ENCODE measurements at regions not wholly inside any gene's neighbourhood (a gene's known extent, or its start where the extent isn't known, plus 50 kb on each side); places are given as distances from the start of the nearest gene placed in this dataset.

DNA sequence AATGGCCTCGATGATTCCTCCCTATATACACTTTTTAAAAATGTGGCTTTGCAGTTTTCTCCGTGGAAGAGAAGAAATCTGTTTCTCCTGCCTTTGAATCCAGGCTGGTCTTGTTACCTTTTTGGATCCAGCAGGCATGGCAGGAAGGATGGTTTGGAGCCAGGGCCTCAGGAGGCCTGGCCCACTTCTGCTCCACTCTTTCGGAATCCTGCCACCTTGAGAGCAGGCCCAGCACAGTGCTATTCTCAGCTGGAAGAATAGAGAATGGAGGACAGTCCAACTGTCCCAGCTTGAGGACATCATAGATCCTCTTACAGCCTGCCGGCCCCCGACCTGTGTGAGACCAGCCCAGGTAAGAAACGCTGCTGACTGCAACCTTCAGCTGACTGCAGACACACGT is 421.5 kb downstream of the FUT8 start:
- no peak overlapping the region for H3K4me2 ChIP-seq (ENCODE audit: extremely low read depth, insufficient read depth, low read length)
- H2AFZ ChIP-seq (ENCODE audit: low read length): no peak overlapping the region
- no peaks in the 10 kb centered on the region for H3K9me3 ChIP-seq (ENCODE audit: control insufficient read depth, insufficient read depth, low read depth, low read length)
- H3K27me3 ChIP-seq (ENCODE audit: control insufficient read depth, insufficient read depth, low read length): no peaks in the 10 kb centered on the region
- H3K4me1 ChIP-seq (ENCODE audit: control insufficient read depth, extremely low read depth, insufficient read depth, low read length): no peaks in the 10 kb centered on the region
- no peaks in the 10 kb centered on the region for H3K36me3 ChIP-seq (ENCODE audit: control insufficient read depth, insufficient read depth, low read length)
- DNase-seq (ENCODE audit: low read depth in 2 of 2): no peak
- H3K9ac ChIP-seq (ENCODE audit: insufficient read depth, low read length): no peak overlapping the region
- TF ChIP-seq, protein P1, sequence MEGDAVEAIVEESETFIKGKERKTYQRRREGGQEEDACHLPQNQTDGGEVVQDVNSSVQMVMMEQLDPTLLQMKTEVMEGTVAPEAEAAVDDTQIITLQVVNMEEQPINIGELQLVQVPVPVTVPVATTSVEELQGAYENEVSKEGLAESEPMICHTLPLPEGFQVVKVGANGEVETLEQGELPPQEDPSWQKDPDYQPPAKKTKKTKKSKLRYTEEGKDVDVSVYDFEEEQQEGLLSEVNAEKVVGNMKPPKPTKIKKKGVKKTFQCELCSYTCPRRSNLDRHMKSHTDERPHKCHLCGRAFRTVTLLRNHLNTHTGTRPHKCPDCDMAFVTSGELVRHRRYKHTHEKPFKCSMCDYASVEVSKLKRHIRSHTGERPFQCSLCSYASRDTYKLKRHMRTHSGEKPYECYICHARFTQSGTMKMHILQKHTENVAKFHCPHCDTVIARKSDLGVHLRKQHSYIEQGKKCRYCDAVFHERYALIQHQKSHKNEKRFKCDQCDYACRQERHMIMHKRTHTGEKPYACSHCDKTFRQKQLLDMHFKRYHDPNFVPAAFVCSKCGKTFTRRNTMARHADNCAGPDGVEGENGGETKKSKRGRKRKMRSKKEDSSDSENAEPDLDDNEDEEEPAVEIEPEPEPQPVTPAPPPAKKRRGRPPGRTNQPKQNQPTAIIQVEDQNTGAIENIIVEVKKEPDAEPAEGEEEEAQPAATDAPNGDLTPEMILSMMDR (conservative IDR thresholded peaks at IDR 0.05 in 1 of 2, IDR thresholded peaks at IDR 0.05 in 1 of 2; ENCODE audit: low read depth in 1 of 2, low read length in 2 of 2): no peak
- TF ChIP-seq EZH2 (IDR thresholded peaks at IDR 0.05; ENCODE audit: low read length, missing control alignments): no peak
- H3K79me2 ChIP-seq (ENCODE audit: control insufficient read depth, insufficient read depth, low read length): no peaks in the 10 kb centered on the region
- H4K20me1 ChIP-seq (ENCODE audit: control insufficient read depth, extremely low read depth, insufficient read depth, low read length): no peaks in the 10 kb centered on the region
- no peak overlapping the region for H3K4me3 ChIP-seq (replicated peaks in 1 of 4; ENCODE audit: control extremely low read depth in 1 of 4, insufficient read depth in 1 of 4, low read depth in 3 of 4, low read length in 4 of 4)
- H3K27ac ChIP-seq (ENCODE audit: insufficient read depth, low read length): no peak overlapping the region

- no peak overlapping the region for H3K9ac ChIP-seq (ENCODE audit: insufficient read depth, low read length)
- H2AFZ ChIP-seq (ENCODE audit: low read length): no peak overlapping the region
- no peak overlapping the region for H3K4me3 ChIP-seq (replicated peaks in 1 of 4; ENCODE audit: control extremely low read depth in 1 of 4, insufficient read depth in 1 of 4, low read depth in 3 of 4, low read length in 4 of 4)
- no peaks in the 10 kb centered on the region for H3K79me2 ChIP-seq (ENCODE audit: control insufficient read depth, insufficient read depth, low read length)
- H3K4me1 ChIP-seq (ENCODE audit: control insufficient read depth, extremely low read depth, insufficient read depth, low read length): no peaks in the 10 kb centered on the region
- no peaks in the 10 kb centered on the region for H3K36me3 ChIP-seq (ENCODE audit: control insufficient read depth, insufficient read depth, low read length)
- H3K9me3 ChIP-seq (ENCODE audit: control insufficient read depth, insufficient read depth, low read depth, low read length): no peaks in the 10 kb centered on the region
- DNase-seq (ENCODE audit: low read depth in 2 of 2): no peak
- no peaks in the 10 kb centered on the region for H3K27me3 ChIP-seq (ENCODE audit: control insufficient read depth, insufficient read depth, low read length)
- no peak for TF ChIP-seq EZH2 (IDR thresholded peaks at IDR 0.05; ENCODE audit: low read length, missing control alignments)
- TF ChIP-seq, protein P1 (conservative IDR thresholded peaks at IDR 0.05 in 1 of 2, IDR thresholded peaks at IDR 0.05 in 1 of 2; ENCODE audit: low read depth in 1 of 2, low read length in 2 of 2): no peak
- H4K20me1 ChIP-seq (ENCODE audit: control insufficient read depth, extremely low read depth, insufficient read depth, low read length): no peaks in the 10 kb centered on the region
- no peak overlapping the region for H3K4me2 ChIP-seq (ENCODE audit: extremely low read depth, insufficient read depth, low read length)
- no peak overlapping the region for H3K27ac ChIP-seq (ENCODE audit: insufficient read depth, low read length)
These were observed 422.3 kb downstream of the FUT8 start for GRCh38 chr14:65834812-65835211.

DNA sequence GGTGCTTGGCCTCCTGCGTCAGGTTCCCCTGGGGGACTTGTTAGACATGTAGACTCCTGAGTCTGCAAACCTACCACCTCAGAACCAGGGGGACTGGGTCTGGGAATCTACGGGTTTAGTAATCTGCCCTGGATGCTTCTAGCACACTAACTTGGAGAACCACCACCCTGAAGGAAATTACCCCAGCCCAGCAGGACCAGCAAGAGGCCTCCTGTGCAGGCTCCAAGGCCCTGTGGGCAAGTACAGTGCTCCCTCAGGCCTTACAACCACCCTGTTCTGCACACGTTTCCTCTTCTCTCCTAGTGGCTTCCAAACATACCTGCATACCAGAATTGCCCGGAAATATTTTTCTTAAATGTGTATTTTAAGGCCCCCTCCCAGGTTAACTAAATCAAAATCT is 423.0 kb downstream of the FUT8 start:
- no peaks in the 10 kb centered on the region for H3K79me2 ChIP-seq (ENCODE audit: control insufficient read depth, insufficient read depth, low read length)
- H3K4me1 ChIP-seq (ENCODE audit: control insufficient read depth, extremely low read depth, insufficient read depth, low read length): no peaks in the 10 kb centered on the region
- no peak overlapping the region for H2AFZ ChIP-seq (ENCODE audit: low read length)
- no peak overlapping the region for H3K4me2 ChIP-seq (ENCODE audit: extremely low read depth, insufficient read depth, low read length)
- no peak overlapping the region for H3K27ac ChIP-seq (ENCODE audit: insufficient read depth, low read length)
- H3K4me3 ChIP-seq (replicated peaks in 1 of 4; ENCODE audit: control extremely low read depth in 1 of 4, insufficient read depth in 1 of 4, low read depth in 3 of 4, low read length in 4 of 4): no peak overlapping the region
- no peaks in the 10 kb centered on the region for H3K27me3 ChIP-seq (ENCODE audit: control insufficient read depth, insufficient read depth, low read length)
- H4K20me1 ChIP-seq (ENCODE audit: control insufficient read depth, extremely low read depth, insufficient read depth, low read length): no peaks in the 10 kb centered on the region
- H3K36me3 ChIP-seq (ENCODE audit: control insufficient read depth, insufficient read depth, low read length): no peaks in the 10 kb centered on the region
- DNase-seq (ENCODE audit: low read depth in 2 of 2): no peak
- TF ChIP-seq EZH2 (IDR thresholded peaks at IDR 0.05; ENCODE audit: low read length, missing control alignments): no peak
- TF ChIP-seq, protein P1 (conservative IDR thresholded peaks at IDR 0.05 in 1 of 2, IDR thresholded peaks at IDR 0.05 in 1 of 2; ENCODE audit: low read depth in 1 of 2, low read length in 2 of 2): no peak
- H3K9me3 ChIP-seq (ENCODE audit: control insufficient read depth, insufficient read depth, low read depth, low read length): no peaks in the 10 kb centered on the region
- H3K9ac ChIP-seq (ENCODE audit: insufficient read depth, low read length): no peak overlapping the region

Measured in fibroblast of lung (primary cell).